VCaP (cell line): ENCODE measurements at regions not wholly inside any gene's neighbourhood (a gene's known extent, or its start where the extent isn't known, plus 50 kb on each side); places are given as distances from the start of the nearest gene placed in this dataset.
"Not testable (repeated sequence)": the region's sequence is repeated elsewhere in the genome, so short reads cannot be mapped to it uniquely, and the experiment has no call there.

Experiments used
- H3K27ac ChIP-seq: fragments of 450-650 bp; 2 replicates; pipeline ENCODE4 v1.5.1; 2017
- CTCF ChIP-seq: fragments of 450-650 bp; conservative IDR thresholded peaks from 2 replicates; pipeline ENCODE4 v1.5.1; 2017; ENCODE audit warnings: mild to moderate bottlenecking, moderate library complexity

- H3K27ac ChIP-seq, result no peak overlapping the region
- no peak for TF ChIP-seq CTCF
These were observed 91.1 kb upstream of the CRY1 start for GRCh38 chr12:107184359-107184930.

DNA sequence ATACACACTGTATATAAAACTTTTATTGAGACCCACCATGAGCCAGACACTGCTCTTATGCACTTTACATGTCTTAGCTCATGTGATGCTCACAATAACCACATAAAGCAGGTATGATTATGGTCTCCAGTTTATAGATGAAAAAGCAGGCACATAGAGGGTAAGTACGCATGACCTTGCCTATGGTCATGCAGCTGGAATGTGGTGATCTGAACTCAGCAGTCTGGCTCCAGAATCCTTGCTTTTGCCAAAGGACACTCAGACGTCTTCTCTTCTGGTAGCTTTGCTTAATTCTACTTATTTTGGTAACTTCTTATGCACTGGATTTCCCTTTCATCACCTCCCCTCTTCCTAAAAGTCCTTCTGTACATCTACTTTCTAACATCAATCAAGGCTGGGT is 103.3 kb upstream of the CRY1 start:
- no peak for TF ChIP-seq CTCF
- no peak overlapping the region for H3K27ac ChIP-seq

DNA sequence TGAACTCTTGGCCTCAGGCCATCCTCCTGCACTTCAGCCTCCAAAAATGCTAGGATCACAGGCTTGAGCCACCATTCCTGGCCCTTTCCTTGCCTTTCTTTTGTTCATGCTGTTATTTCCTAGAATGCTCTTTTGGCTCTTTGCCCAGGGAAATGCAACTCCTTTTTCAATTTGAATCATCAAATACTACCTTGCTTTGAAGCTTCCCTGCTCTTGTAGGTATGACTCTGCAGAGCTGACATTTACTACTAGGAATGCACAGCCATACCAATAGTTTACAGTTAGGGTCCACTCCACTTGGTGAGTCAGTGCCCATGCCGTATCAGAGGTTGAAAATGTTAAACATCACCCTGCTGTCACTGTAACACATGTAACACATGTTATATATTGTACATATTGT is 107.0 kb upstream of the CRY1 start:
- no peak overlapping the region for H3K27ac ChIP-seq
- TF ChIP-seq CTCF, result no peak

GRCh38 chr12:107207931-107208525 is 114.7 kb upstream of the CRY1 start:
- TF ChIP-seq CTCF, result no peak
- H3K27ac ChIP-seq, result no peak overlapping the region

DNA sequence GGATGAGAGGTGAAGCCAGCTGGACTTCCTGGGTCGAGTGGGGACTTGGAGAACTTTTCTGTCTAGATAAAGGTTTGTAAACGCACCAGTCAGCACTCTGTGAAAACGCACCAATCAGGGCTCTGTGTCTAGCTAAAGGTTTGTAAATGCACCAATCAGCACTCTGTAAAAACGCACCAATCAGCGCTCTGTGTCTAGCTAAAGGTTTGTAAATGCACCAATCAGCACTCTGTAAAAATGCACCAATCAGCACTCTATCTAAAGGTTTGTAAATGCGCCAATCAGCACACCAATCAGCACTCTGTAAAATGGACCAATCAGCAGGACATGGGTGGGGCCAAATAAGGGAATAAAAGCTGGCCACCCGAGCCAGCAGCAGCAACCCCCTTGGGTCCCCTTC is 116.4 kb upstream of the CRY1 start:
- H3K27ac ChIP-seq, result not testable (repeated sequence)

DNA sequence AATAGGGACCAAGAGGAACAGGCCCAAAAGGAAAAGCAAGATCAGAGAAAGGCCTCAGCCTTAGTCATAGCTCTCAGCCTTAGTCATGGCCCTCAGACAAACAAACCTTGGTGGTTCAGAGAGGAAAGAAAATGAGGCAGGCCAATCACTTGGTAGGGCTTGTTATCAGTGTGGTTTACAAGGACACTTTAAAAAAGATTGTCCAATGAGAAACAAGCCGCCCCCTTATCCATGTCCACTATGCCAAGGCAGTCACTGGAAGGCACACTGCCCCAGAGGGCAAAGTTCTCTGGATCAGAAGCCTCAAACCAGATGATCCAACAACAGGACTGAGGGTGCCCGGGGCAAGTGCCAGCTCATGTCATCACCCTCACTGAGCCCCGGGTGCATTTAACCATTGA is 121.0 kb upstream of the CRY1 start:
- not testable (repeated sequence) for H3K27ac ChIP-seq

DNA sequence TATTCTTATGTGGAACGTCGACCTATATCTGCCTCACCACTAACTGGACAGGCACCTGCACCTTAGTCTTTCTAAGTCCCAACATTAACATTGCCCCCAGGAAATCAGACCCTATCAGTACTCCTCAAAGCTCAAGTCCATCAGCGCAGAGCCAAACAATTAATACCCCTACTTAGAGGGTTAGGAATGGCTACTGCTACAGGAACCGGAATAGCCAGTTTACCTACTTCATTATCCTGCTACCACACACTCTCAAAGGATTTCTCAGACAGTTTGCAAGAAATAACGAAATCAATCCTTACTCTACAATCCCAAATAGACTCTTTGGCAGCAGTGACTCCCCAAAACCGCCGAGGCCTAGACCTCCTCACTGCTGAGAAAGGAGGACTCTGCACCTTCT is 123.1 kb upstream of the CRY1 start:
- H3K27ac ChIP-seq, result not testable (repeated sequence)

GRCh38 chr12:107219301-107219700 is 126.0 kb upstream of the CRY1 start:
- no peak overlapping the region for H3K27ac ChIP-seq
- no peak for TF ChIP-seq CTCF

DNA sequence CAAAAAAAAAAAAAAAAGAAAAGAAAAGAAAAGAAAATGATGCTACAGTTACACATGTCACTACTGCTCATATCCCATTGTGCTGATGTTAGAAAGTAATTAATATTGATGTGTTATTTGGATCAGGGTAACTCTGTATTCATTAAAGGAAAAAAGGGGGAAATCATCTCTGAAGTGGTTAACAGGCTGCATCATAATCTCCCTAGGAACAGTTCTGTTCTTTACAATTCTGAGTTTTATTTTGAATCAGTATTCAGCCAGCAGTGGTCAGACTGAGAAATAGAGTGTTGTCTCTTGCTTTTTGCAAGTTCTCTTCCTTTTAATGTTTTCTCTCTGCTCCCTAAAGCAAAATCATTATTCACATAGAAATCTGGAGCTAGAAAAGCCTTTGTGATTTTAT is 128.6 kb upstream of the CRY1 start:
- no peak for TF ChIP-seq CTCF
- no peak overlapping the region for H3K27ac ChIP-seq
